ENCODE measurements at regions not wholly inside any gene's neighbourhood (a gene's known extent, or its start where the extent isn't known, plus 50 kb on each side); places are given as distances from the start of the nearest gene placed in this dataset.

- no peak for DNase-seq
Observed at GRCh38 chr7:131112431-131112830, 215.2 kb upstream of the MKLN1 start.

GRCh38 chr7:131115340-131115739 lies 212.3 kb upstream of the MKLN1 start:
- no peak for DNase-seq

GRCh38 chr7:131117439-131117838 lies 210.2 kb upstream of the MKLN1 start:
- no peak for DNase-seq

GRCh38 chr7:131119381-131119780 lies 208.3 kb upstream of the MKLN1 start:
- no peak for DNase-seq

- no peak for DNase-seq
Observed at GRCh38 chr7:131122394-131122793, 205.3 kb upstream of the MKLN1 start.

GRCh38 chr7:131124001-131124629 lies 203.6 kb upstream of the MKLN1 start:
- DNase-seq = peak; percentile 98

- peak; percentile 38 for DNase-seq
Observed at GRCh38 chr7:131124867-131125266, 202.8 kb upstream of the MKLN1 start.

- DNase-seq = no peak
Observed at GRCh38 chr7:131130324-131130723, 197.4 kb upstream of the MKLN1 start.

GRCh38 chr7:131131012-131131745 lies 196.5 kb upstream of the MKLN1 start:
- DNase-seq = no peak

GRCh38 chr7:131131746-131132431 lies 195.8 kb upstream of the MKLN1 start:
- no peak for DNase-seq

GRCh38 chr7:131139462-131139861 lies 188.2 kb upstream of the MKLN1 start:
- no peak for DNase-seq

- DNase-seq = no peak
Observed at GRCh38 chr7:131141443-131141967, 186.2 kb upstream of the MKLN1 start.

- no peak for DNase-seq
Observed at GRCh38 chr7:131143869-131144268, 183.8 kb upstream of the MKLN1 start.

- DNase-seq = no peak
Observed at GRCh38 chr7:131145026-131145425, 182.7 kb upstream of the MKLN1 start.

GRCh38 chr7:131145770-131146169 lies 181.9 kb upstream of the MKLN1 start:
- no peak for DNase-seq

- no peak for DNase-seq
Observed at GRCh38 chr7:131147604-131148003, 180.1 kb upstream of the MKLN1 start.

- no peak for DNase-seq
Observed at GRCh38 chr7:131148258-131148657, 179.4 kb upstream of the MKLN1 start.

GRCh38 chr7:131148708-131149428 lies 178.8 kb upstream of the MKLN1 start:
- DNase-seq = no peak

GRCh38 chr7:131149429-131149773 lies 178.3 kb upstream of the MKLN1 start:
- no peak for DNase-seq

- no peak for DNase-seq
Observed at GRCh38 chr7:131149840-131150239, 177.8 kb upstream of the MKLN1 start.

GRCh38 chr7:131151034-131151433 lies 176.6 kb upstream of the MKLN1 start:
- DNase-seq = no peak

GRCh38 chr7:131152766-131153165 lies 174.9 kb upstream of the MKLN1 start:
- no peak for DNase-seq

- no peak for DNase-seq
Observed at GRCh38 chr7:131154380-131154779, 173.3 kb upstream of the MKLN1 start.

Measured in RPMI8226 (cell line).